Left forelimb (tissue), 1 donor: ENCODE measurements at regions not wholly inside any gene's neighbourhood (a gene's known extent, or its start where the extent isn't known, plus 50 kb on each side); places are given as distances from the start of the nearest gene placed in this dataset.

Experiments used
- DNase-seq: peaks from one replicate; pipeline ENCODE4 v3.0.0-alpha.2; 2018; ENCODE audit warnings: low spot score

DNA sequence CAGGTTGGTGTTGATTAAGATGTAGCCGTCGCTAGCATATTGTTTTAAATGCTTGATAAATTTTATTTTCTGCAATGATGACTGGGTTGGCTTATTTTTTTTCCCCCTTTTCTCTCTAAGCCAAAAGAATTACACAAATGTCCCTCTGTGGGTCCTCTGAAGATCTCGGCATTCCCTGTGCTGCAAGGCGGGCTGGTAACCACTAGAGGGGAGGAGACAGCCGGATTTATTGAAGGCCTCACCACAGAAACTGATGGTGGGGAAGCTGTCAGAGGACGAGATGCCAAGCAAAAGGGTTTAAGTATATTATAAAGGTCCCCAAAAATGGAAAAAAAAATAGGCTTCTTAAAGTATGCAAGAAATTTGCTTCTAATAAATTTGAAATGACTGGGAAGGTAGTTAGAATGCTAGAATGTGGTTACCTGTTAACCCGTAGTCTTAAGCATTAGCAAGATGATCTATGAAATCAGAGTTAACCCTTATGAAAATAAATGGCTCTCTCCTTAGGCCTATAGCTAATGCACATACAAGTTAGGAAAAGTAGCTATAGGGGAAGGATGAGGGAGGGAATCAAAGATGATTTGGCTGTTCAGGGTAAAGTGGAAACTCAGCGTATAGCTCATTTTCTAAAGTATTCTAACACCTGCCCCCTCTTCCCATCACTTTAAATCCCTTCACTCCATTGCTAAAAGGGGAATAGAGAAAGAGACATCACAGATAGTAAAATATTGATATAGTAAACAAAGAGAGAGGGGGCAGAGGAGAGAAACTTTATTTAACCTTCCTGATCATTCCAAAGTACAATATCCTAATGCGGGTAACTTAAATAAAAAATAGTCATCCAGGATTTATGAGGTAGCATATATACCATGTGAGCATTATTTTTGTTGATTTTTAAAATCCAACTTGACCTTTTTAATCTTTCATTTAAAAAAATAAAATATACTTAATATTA, 894.5 kb upstream of the POU3F3 start:
- no peak for DNase-seq

DNA sequence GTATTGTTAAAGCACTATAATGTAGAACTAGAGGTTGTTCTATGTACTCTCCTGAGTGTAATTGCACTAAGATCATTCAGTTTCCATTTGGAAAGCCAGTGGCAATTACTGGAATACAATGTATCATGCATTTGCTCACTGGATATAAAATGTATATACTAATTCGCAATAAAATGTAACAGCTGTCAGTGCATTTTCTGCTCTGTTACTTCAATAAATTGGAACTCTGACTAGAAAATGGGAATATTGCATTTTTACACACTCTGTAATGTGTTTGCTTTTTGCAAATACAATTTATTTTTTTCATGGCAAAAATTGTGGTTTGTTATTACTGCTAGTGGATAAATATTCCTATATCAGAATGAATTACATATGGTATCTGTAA, 893.8 kb upstream of the POU3F3 start:
- DNase-seq, result no peak

DNA sequence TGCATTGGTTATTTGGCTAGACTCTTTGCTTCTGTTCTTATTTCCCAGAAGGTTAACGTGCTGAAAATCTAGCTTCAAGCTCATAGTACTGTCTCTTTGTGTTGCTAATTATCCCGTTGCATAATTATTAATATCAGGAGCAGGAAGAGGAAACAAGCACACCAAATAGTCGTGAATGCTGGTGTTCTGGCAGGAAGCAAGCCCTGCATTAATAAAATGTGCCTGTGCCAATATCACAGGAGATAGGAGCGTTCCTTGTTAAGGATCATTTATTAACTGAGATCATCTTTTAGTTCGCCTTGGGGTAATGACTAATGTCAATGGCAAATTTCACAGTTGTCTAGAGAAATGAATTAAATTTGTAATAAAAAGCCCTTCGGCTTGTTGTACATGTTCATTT, 893.0 kb upstream of the POU3F3 start:
- DNase-seq, result no peak

DNA sequence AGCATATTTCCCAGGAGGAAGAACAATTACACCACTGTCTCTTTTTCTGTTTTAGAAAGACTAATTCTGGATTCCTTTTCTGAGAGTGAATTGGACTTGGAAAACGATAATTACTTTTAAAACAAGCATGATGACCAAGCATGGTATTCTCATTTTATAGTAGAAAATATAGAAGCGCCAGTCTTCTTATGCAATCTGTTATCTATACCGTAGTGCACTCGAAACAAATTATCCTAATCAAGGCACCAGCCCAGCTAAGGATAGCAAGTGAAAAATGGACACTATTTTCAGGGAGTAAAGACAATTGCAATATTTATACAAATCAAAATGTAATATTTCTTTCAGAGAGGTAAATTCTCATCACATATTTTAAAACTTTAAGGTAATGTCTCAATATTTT, 892.1 kb upstream of the POU3F3 start:
- DNase-seq, result no peak

DNA sequence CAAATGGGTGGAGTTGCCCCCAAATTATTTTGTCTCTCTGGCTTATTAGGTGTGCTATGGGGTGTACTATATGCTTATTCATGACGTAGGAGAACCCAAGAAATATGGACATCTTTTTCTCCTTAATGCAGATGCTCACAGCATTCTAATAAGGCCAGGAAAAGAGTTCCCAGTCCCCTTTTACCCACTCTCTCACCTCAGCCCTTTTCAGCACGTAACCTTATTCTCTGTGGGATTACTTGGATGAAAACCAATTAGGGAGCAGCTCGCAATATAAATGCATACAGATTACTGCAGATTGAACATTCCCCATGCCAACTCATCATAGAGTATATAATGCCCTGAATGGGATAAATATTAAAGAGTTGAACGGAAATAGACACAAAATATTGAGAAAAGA, 891.2 kb upstream of the POU3F3 start:
- no peak for DNase-seq

DNA sequence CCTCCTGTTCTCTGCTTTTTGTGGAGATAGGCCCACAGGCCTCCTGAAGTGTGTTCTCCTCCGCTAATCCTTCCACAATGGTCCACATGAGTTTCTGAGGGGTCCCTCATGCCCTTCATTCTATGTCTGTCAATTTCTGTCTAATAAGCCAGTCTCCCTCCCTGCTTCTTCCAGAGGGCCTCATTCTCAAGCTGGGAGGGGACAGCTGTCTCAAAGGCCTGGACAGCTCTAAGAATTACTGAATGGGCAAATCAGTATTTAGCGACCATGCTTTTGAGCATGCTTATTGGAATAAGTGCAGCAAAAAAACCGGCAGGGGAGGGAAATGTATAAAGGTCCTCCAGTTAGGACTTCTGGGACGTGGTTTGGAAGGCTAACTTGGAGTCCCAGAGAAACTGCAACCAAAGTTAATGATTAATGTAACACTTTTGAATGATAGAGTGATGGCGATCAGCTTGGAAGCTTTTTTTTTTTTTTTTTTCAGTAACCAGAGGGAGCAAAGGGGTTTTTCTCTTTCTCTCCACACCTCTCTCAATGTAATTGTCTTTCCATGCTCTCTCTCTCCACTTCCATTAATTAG, 890.7 kb upstream of the POU3F3 start:
- DNase-seq, result no peak

DNA sequence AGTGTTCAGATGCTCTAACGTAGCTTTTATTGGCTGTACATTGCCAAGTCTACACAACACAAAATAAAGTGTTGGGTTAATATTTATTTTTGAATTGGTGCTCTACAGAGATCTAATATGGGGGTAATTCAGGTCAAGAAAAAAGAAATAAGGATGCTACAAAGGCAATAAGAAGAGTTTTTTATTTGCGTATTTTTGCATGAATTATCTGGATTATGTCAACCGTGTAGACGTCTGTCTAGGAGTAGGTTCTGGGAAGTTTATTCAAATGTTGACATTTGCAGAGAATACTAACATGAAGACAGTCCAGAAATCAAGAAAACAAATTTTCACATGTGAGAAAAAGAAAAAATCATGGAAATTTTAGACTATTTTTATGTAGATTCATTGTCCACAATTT, 876.7 kb upstream of the POU3F3 start:
- no peak for DNase-seq

DNA sequence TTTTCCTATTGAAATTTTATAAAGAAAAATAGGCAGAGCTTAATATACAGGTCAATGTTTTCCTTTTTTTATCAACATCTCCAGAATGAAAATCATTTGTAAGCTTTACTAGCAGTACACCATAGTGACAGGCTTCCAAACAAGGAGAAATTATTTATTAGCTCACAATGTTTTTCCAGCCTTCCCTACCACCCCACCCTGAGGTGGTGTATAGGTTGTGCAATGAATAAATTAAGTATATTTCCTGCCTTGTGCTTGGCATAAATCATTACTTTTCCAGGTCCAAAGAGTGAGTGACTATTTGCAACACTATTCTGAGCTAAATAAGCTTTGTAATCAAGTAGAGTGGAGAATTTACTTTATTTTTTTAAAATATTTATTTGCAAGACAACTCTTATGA, 876.2 kb upstream of the POU3F3 start:
- no peak for DNase-seq

DNA sequence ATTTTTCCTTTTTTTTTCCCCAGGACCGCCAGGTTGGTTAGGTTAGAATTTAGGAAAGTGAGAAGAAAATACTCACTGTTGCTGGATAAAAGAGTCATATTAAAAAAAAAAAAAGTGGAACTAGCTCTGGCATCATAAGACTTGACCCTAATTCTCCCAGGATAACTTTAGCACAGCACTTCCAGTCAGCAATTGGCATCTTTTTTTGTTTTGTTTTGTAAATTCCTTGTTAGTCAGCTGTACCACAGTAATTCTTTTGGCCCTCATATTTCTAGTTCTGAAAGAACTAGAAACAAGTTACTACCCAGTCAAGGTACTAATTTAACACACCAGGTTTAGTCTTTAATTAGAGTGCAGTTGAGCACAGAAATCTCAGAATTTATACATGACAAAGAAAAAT, 873.5 kb upstream of the POU3F3 start:
- DNase-seq, result no peak

DNA sequence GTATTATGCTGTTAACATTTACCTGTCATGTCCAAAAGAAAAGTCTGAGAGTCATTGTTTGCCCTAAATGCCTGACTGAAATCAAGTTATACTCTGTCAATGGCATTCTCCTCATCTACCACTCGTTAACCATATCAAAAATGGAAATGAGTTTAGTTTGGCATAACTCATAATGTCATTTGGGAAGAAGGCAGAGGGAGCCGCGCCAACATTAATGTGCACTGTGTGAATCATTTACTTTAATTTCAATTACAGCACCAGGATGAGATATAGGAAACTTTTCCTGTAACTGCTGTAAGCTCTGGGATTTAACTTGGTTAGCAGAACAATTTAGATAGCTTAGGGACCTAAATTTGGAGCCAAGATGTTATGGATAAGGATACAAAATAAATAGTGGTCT, 871.2 kb upstream of the POU3F3 start:
- DNase-seq, result no peak

DNA sequence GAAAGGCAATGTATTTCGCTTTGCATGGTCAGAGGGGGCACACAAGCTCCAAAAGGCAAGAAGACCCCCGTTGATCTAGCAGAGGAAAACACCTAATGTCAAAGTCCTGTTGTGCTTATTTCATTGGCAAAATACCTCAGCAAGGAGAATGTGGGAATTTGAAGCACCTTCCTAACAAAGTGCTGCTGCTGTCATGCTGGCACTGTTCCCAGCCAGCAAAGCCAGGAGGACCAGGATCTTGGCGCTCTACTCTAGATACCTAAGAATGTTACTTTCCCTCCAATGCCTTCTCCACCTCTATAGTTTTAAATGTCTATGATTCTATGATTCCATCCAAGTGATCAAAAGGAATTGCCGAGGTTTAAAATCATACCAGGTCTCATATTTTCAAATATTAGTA, 867.9 kb upstream of the POU3F3 start:
- no peak for DNase-seq

DNA sequence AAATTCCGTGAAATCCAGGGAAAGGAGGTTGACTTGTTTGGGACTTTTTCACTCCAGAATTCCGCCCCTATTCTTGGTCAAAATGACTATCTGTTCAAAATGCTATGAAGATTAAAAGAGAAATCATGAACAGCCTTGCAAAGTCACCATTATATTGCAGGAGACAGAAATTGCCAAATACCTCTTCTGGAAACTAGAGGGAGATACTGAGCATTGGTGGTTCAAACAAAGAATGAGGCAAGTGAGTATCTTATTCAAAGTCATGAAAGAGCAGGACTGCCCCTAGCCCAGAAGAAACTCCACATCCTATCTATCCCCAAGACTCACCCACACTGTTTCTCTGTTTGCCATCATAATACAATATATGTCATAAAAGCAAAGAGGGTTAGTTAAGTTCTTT, 862.3 kb upstream of the POU3F3 start:
- no peak for DNase-seq

DNA sequence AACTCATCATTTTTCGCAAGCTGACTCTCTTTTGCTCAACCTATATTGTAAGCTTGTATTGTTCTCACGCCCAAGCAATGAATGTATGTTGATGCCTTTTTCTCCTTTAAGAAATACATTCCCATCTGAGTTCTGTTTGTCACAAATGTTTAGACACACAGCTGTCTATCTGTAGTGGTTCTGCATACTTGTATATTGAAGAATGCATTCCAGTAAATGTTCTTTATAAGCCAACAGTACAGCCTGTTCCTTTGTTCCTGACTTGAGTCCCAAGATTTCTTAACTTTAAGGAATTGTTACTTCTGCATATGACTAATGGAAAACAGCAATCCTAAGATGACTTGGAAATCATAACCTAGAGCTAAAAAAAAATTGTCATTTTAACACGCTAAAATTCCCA, 849.1 kb upstream of the POU3F3 start:
- no peak for DNase-seq

DNA sequence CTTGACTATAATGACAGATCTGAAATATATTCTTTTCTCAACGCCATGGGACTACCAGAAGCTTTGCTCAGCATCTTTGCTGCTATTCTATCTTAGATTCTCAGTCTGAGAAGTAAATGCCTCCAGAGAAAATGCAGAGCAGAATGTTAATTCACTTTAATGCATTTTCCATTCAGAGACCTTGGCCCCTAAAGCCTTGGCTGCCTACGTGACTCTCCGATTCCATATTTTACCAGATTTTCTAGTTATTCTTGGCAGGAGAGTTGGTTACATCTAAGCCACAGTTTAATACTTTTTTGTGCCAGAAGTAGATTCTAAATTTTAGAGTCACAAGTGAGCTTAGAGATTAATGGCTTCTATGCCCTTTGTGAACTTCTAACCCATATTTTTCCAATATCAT, 837.1 kb upstream of the POU3F3 start:
- no peak for DNase-seq

DNA sequence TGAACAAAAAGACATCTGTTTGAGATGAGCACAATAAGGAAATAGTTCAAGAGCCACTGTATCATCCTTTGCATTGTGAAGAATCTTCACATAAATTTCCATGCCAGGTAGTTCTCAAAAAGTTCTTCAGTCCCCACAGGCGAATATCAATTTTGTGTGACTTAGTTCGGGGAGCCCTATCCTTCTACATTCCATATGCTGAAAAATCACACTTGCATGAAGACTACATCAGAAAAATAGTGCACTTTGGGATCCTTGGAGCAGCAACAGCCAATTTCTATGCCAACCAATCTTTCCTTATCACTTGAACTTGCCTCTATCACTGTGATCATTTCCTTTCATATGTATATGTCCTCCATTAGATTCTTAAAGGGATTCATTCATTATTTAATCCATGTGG, 830.6 kb upstream of the POU3F3 start:
- no peak for DNase-seq

DNA sequence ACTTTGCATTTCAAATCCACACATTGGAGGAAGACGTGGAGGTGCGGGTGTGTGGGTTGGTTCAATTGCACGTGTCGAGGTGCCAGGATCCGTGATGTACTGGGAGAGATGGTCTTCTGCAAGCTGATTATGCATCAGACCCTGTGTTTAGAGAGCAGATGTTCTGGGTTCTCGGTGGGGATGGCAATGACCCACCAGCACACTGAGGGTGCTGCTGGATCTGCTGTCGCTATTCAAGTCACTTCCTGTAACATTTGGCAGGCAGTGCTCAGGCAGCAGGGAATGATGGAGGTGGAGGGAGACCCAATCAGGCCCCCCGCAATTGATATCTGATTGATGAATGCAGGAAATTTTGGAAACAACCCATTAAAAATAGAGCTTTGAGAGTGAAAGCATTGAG, 830.1 kb upstream of the POU3F3 start:
- DNase-seq, result no peak

DNA sequence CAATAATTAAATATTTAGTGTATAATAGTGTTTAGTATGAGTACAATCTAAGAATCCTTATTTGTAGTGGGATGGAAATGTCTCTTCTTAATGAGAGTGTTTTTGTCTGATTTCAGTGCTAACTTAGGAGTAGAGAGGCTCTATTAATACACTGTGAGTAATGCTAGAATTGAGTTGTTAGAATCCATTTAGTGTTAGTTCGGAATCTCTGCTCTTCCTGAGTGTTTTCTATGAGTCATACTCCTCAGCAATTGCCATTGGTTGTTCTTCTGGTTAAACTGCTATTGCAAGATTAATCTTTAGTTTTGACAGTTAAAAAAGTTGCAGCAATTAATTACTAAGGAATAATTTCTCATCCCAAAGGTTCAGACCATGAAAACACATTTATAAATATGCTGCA, 828.6 kb upstream of the POU3F3 start:
- DNase-seq, result no peak

DNA sequence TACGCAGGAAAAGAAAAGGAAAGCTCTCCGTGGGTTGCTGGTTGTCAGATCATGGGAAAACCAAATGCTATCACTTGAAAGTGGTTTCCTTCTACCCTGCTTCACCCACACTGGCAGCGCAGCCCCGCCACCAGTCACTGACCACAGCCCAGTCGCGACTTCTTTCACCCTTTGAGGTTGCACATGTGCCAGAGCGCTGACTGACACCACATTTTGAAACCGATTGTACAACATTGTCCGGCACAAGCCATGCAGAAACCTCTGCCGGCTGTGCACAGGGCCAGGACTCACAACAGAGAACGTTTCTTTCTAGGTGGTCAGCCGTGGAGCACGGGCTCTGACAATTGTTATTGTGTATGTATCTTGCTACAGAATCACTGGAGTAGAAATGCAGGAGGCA, 827.2 kb upstream of the POU3F3 start:
- no peak for DNase-seq

DNA sequence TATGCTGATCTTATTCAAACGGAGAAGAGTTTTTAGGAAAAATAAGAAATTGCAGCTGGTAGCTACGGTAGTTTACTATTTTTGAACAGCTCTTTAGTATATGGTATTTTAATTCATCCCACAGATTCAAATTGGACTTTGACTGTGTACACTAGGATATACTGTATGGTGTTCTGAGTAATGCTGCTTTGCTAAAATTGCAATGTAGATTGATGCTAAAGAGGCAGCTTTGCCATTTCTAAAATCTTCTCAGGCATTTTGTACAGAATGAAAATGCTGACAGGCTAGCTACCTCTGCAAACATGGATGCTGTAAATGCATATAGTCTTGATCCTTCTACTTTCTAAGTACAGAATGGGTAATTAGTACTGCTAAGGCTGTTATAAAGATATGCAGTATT, 826.6 kb upstream of the POU3F3 start:
- DNase-seq, result no peak

DNA sequence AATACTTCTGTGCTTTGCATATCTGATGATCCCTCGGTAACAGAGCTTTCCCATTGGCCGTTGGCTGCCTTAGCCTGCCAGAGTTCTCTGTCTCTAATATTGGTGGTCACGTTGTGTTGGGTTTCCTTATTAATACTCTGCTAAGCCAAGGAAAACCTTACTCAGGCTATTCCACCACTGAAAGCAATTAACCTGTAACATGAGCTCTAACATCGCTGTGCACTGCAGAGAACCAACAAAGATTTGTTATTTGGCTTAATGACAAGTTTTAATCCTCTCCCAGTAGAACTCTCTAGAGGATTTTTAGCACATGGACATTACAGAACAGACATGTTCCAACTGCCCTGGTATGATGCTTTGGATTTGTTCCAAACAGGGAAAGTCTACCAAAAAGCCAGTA, 825.9 kb upstream of the POU3F3 start:
- DNase-seq, result no peak

DNA sequence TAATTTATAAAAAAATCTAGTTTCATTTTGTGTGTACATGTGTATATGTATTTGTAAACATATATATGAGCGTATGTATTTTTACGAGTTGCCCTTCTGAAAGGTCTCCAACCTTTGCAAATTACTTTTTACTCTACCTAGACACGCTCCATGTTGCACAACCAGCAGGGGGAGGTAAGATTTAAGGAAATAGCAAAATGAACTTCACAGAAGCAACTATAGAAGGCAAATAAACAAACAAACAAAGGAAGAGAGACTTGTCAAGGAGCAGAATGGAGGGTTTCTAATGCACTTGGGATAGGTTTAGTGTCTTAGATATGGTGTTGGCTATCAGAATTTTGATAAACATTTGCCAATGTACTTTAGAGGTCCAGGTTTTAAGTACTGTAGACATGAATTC, 820.5 kb upstream of the POU3F3 start:
- DNase-seq, result no peak

DNA sequence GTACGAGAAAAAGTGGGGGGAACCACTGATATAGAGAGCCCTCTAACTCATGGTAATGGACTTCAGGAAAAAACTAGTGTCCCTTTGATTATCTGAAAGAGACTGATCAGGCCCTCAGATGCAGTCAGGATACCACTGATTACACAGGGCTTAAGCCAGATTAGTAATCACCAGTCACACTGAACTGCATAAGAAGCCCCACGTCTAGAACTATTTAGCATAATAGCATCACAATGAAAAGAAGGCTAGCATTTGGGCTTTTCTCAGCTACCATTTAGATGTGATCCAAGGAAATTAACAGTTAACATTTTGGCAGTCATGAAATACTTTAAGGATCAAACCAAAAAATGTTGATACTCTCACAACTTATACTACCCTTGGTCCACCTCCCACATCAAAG, 813.1 kb upstream of the POU3F3 start:
- no peak for DNase-seq

DNA sequence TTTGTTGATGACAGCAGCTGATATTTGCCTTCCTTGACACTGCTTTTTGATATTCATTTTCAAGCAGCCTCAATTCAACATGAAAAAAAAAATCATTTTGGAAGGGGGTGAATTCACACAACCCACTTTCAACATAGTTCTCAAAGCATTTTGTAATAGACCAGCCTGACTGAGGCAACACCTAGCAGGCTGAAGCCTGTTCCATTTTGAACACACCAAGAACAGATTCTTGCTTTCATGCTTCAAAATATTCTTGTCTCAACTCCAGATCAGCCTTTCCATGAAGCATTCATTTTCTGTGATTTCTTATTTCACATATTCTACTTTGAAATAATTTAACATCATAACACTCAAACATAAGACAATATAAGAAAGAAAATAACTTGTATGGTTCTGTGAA, 812.6 kb upstream of the POU3F3 start:
- DNase-seq, result no peak

DNA sequence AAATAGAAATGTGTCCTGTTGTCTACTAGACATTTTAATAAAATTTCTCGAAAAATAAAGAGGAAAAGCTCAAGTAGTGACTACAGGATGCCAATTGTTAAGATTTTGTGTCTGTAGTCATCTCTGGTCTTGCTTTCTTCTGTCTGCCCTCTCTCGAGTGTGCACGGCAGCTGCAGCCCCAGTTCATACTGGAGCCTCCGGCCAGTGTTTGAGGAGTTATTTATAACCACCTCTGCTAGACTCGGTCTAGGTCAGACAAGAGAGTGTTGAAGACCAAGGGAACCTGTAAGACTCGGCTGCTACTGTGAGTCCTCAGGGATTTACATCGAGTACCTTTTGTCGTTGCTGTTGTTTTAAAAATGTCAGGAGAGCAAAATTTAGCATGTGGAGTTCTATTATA, 810.1 kb upstream of the POU3F3 start:
- DNase-seq, result no peak
